H9 (cell line): ENCODE measurements at regions not wholly inside any gene's neighbourhood (a gene's known extent, or its start where the extent isn't known, plus 50 kb on each side); places are given as distances from the start of the nearest gene placed in this dataset.

Experiments used
- DNase-seq: peaks from one replicate; pipeline ENCODE4 v3.0.0-alpha.2; 2017
- H2AFZ ChIP-seq: one replicate; pipeline ENCODE4 v1.6.1; 2013; ENCODE audit warnings: mild to moderate bottlenecking, low read length, control low read depth, moderate library complexity
- H2AK5ac ChIP-seq: 2 replicates; pipeline ENCODE4 v1.6.1; 2013; ENCODE audit warnings: low read length, control low read depth, mixed read lengths; ENCODE audit not compliant: insufficient read length
- H2BK120ac ChIP-seq: one replicate; pipeline ENCODE4 v1.6.1; 2013; ENCODE audit warnings: low read depth, mild to moderate bottlenecking, low read length, control low read depth, inconsistent platforms; ENCODE audit not compliant: poor library complexity, severe bottlenecking
- H2BK12ac ChIP-seq: 2 replicates; pipeline ENCODE4 v1.6.1; 2013; ENCODE audit warnings: low read length, control low read depth, mixed read lengths, low read depth; ENCODE audit not compliant: insufficient read length
- H2BK15ac ChIP-seq: 2 replicates; pipeline ENCODE4 v1.6.1; 2013; ENCODE audit warnings: low read depth, low read length, control low read depth
- H2BK20ac ChIP-seq: one replicate; pipeline ENCODE4 v1.6.1; 2013; ENCODE audit warnings: low read depth, mild to moderate bottlenecking, low read length, control low read depth, inconsistent platforms; ENCODE audit not compliant: poor library complexity, severe bottlenecking
- H2BK5ac ChIP-seq: 2 replicates; pipeline ENCODE4 v1.6.1; 2013; ENCODE audit warnings: low read length, control low read depth, mixed read lengths; ENCODE audit not compliant: insufficient read length
- H3K14ac ChIP-seq: 2 replicates; pipeline ENCODE4 v1.6.1; 2013; ENCODE audit warnings: low read length, control low read depth; ENCODE audit not compliant: insufficient read depth
- H3K18ac ChIP-seq: 2 replicates; pipeline ENCODE4 v1.6.1; 2013; ENCODE audit warnings: low read depth, mild to moderate bottlenecking, mixed read lengths, low read length, control low read depth; ENCODE audit not compliant: insufficient read length
- H3K23ac ChIP-seq: 2 replicates; pipeline ENCODE4 v1.6.1; 2013; ENCODE audit warnings: low read length, control low read depth, mixed read lengths, low read depth; ENCODE audit not compliant: insufficient read length
- H3K23me2 ChIP-seq: 2 replicates; pipeline ENCODE4 v1.6.1; 2013; ENCODE audit warnings: low read depth, mild to moderate bottlenecking, mixed read lengths, low read length, control low read depth; ENCODE audit not compliant: insufficient read length, poor library complexity, severe bottlenecking
- H3K27ac ChIP-seq: 2 replicates; pipeline ENCODE4 v1.5.1; 2013; ENCODE audit warnings: low read length, control low read depth, mixed read lengths, low read depth; ENCODE audit not compliant: insufficient read length
- H3K27me3 ChIP-seq: 2 replicates; pipeline ENCODE4 v1.6.1; 2013; ENCODE audit warnings: low read length, control low read depth, inconsistent platforms; ENCODE audit not compliant: insufficient read depth
- H3K4ac ChIP-seq: 2 replicates; pipeline ENCODE4 v1.6.1; 2013; ENCODE audit warnings: low read depth, mild to moderate bottlenecking, control low read depth, inconsistent platforms, low read length, moderate library complexity
- H3K4me1 ChIP-seq: 2 replicates; pipeline ENCODE4 v1.6.1; 2013; ENCODE audit warnings: low read length, control low read depth, inconsistent platforms; ENCODE audit not compliant: insufficient read depth
- H3K4me2 ChIP-seq: 2 replicates; pipeline ENCODE4 v1.6.1; 2013; ENCODE audit warnings: low read length, control low read depth, mixed read lengths; ENCODE audit not compliant: insufficient read length, insufficient read depth
- H3K56ac ChIP-seq: 2 replicates; pipeline ENCODE4 v1.6.1; 2013; ENCODE audit warnings: low read depth, mild to moderate bottlenecking, mixed read lengths, low read length, control low read depth; ENCODE audit not compliant: insufficient read length
- H3K79me1 ChIP-seq: 2 replicates; pipeline ENCODE4 v1.6.1; 2013; ENCODE audit warnings: low read depth, mild to moderate bottlenecking, moderate library complexity, low read length, control low read depth, inconsistent platforms; ENCODE audit not compliant: insufficient read depth, poor library complexity, severe bottlenecking
- H3K79me2 ChIP-seq: 2 replicates; pipeline ENCODE4 v1.6.1; 2013; ENCODE audit warnings: low read length, control low read depth, inconsistent platforms; ENCODE audit not compliant: insufficient read depth
- H3K9ac ChIP-seq: 2 replicates; pipeline ENCODE4 v1.6.1; 2013; ENCODE audit warnings: low read length, control low read depth, mixed read lengths; ENCODE audit not compliant: insufficient read length; ENCODE audit errors: extremely low read depth
- H3K9me3 ChIP-seq: one replicate; pipeline ENCODE4 v1.6.1; 2013; ENCODE audit warnings: low read depth, low read length, inconsistent platforms; ENCODE audit not compliant: control insufficient read depth
- H3T11ph ChIP-seq: one replicate; pipeline ENCODE4 v1.6.1; 2013; ENCODE audit warnings: mild to moderate bottlenecking, low read length, control low read depth, inconsistent platforms
- H4K20me1 ChIP-seq: one replicate; pipeline ENCODE4 v1.6.1; 2013; ENCODE audit not compliant: control insufficient read depth, insufficient read length, insufficient read depth
- H4K5ac ChIP-seq: 2 replicates; pipeline ENCODE4 v1.6.1; 2013; ENCODE audit warnings: low read depth, mild to moderate bottlenecking, mixed read lengths, low read length, control low read depth; ENCODE audit not compliant: insufficient read length
- H4K8ac ChIP-seq: replicated peaks from 2 replicates; pipeline ENCODE4 v1.6.1; 2013; ENCODE audit warnings: low read length, control low read depth, mixed read lengths, low read depth; ENCODE audit not compliant: insufficient read length
- H4K91ac ChIP-seq: 2 replicates; pipeline ENCODE4 v1.6.1; 2013; ENCODE audit warnings: low read depth, mild to moderate bottlenecking, moderate library complexity, mixed read lengths, low read length, control low read depth; ENCODE audit not compliant: insufficient read length
- H3K27ac Mint-ChIP-seq, 3 experiments: 2 replicates in 2 of 3; 3 replicates in 1 of 3; pipeline ENCODE4 v1.8.0; 2020 to 2021; ENCODE audit warnings: mixed read lengths in 3 of 3, mild to moderate bottlenecking in 1 of 3, moderate library complexity in 1 of 3
- H3K27me3 Mint-ChIP-seq: 2 replicates; pipeline ENCODE4 v1.8.0; 2021; ENCODE audit warnings: low read depth, mild to moderate bottlenecking, moderate library complexity, mixed read lengths
- H3K36me3 Mint-ChIP-seq, 3 experiments: 2 replicates in 2 of 3; 3 replicates in 1 of 3; pipeline ENCODE4 v1.8.0; 2020 to 2021; ENCODE audit warnings: low read depth in 3 of 3, mixed read lengths in 3 of 3; ENCODE audit not compliant: insufficient read depth in 1 of 3
- H3K4me1 Mint-ChIP-seq, 2 experiments: 2 replicates each; pipeline ENCODE4 v1.8.0; 2020; ENCODE audit warnings: mixed read lengths in 2 of 2
- H3K4me3 Mint-ChIP-seq, 2 experiments: 2 replicates in 1 of 2; 3 replicates in 1 of 2; pipeline ENCODE4 v1.8.0; 2020 to 2021; ENCODE audit warnings: mild to moderate bottlenecking in 2 of 2, mixed read lengths in 2 of 2, moderate library complexity in 1 of 2
- H3K9me3 Mint-ChIP-seq, 2 experiments: 2 replicates in 1 of 2; 3 replicates in 1 of 2; pipeline ENCODE4 v1.8.0; 2020; ENCODE audit warnings: mild to moderate bottlenecking in 2 of 2, mixed read lengths in 2 of 2, moderate library complexity in 1 of 2
- CTCF ChIP-seq: fragments of 200-600 bp; sonication (generic); conservative IDR thresholded peaks from 3 replicates; pipeline ENCODE4 v1.8.0; 2021; ENCODE audit warnings: antibody characterized with exemption, mild to moderate bottlenecking
- WGBS: extraction: QIAGEN DNeasy Blood & Tissue Kit; methylation state at CpG from one replicate; pipeline ENCODE4 v1.1.7; 2013; ENCODE audit warnings: missing lambda C conversion rate, low lambda C conversion rate, mixed read lengths; ENCODE audit not compliant: insufficient read length; ENCODE audit errors: extremely low coverage; 5-methylcytosine and 5-hydroxymethylcytosine counted together

- Histone ChIP-seq H4K91ac (no peak overlapping the region), H2BK15ac (no peak overlapping the region), H3K9me3 (no peaks in the 10 kb centered on the region), H3K23ac (no peak overlapping the region), H4K20me1 (no peaks in the 10 kb centered on the region), H2BK12ac (no peak overlapping the region), H2BK120ac (no peak overlapping the region), H2AK5ac (no peak overlapping the region), H2AFZ (no peak overlapping the region), H2BK5ac (no peak overlapping the region), H3K79me1 (no peaks in the 10 kb centered on the region), H3K56ac (no peak overlapping the region), H3K18ac (no peak overlapping the region), H3K9ac (no peak overlapping the region), H3K14ac (no peak overlapping the region), H3K27ac (no peak overlapping the region), H2BK20ac (no peak overlapping the region), H3T11ph (no peak overlapping the region), H3K4me2 (no peak overlapping the region), H3K27me3 (no peaks in the 10 kb centered on the region), H4K5ac (no peak overlapping the region), H3K23me2 (no peaks in the 10 kb centered on the region), H3K79me2 (no peaks in the 10 kb centered on the region), H3K4ac (no peak overlapping the region), H3K4me1 (no peaks in the 10 kb centered on the region), H4K8ac (no peak overlapping the region)
- peaks cover 0 to 4% of the 10 kb centered on the region in 2 experiments; a peak in 1 of 4 replicates for H3K4me1 Mint-ChIP-seq
- no peaks in the 10 kb centered on the region; a peak in 1 of 5 replicates for H3K9me3 Mint-ChIP-seq
- 0 out of 5 replicates have a peak overlapping the region, but pooled peaks of 1 of the 2 experiments have one; percentile 1 for H3K4me3 Mint-ChIP-seq
- no peaks in the 10 kb centered on the region for H3K36me3 Mint-ChIP-seq
- H3K27ac Mint-ChIP-seq = peak overlapping the region in 1 of 3 experiments; percentile 15; a peak in 1 of 7 replicates
- peak; percentile 9 for DNase-seq
- peaks cover 4% of the 10 kb centered on the region for H3K27me3 Mint-ChIP-seq
- WGBS = no CpG with 5 or more reads among the region's 25 CpGs
- TF ChIP-seq CTCF = no peak
Observed at GRCh38 chr22:49010070-49010863, 817.4 kb downstream of the BRD1 start.
